ENCODE measurements at regions not wholly inside any gene's neighbourhood (a gene's known extent, or its start where the extent isn't known, plus 50 kb on each side); places are given as distances from the start of the nearest gene placed in this dataset.

DNA sequence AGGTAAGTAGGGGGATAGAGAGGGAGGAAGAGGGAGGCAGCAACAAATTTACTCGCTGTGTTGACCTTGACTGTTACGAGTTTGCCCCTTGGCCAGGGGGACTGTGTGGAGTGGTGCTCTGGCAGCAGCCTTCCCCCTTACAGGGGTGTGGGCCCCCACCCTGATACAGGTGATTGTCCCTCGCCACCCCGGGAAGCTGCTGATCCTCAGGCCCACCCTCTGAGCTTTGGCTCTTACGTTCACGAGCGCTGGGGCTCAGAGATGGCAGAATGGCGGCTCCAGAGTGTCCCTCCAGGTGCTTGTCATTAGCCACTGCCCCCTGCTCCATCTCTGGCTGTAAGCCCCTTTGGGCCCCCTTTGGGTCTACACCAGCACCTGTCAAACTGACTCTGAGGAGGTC, 88.6 kb downstream of the GLI2 start:
- in situ Hi-C loops (cut with HindIII; ENCODE audit: extremely low pct_ligation_motif_present, low pct_unique_long_range_greater_than_20kb) (no loop called here), intact Hi-C loops (cut with micrococcal nuclease; ENCODE audit: unreplicated experiment) (no loop called here)
- no TSS peak for BruUV-seq (replicated peaks)
- CTCF ChIA-PET (ENCODE audit: low intra/inter-chr PET ratio, low total read pairs): no interaction called here
- no peak for TF ChIP-seq U2AF1 (optimal IDR thresholded peaks at IDR 0.05; ENCODE audit: low read depth, low read length)
- no peak for TF ChIP-seq ZNF761 (CRISPR knock-in tag; conservative IDR thresholded peaks at IDR 0.05)
- no peak for TF ChIP-seq ZEB1 (IDR thresholded peaks at IDR 0.05; ENCODE audit: insufficient replicate concordance, low read depth)
- no peak for TF ChIP-seq ZNF775 (CRISPR knock-in tag; IDR thresholded peaks at IDR 0.05; ENCODE audit: borderline replicate concordance)
- TF ChIP-seq, protein P1, sequence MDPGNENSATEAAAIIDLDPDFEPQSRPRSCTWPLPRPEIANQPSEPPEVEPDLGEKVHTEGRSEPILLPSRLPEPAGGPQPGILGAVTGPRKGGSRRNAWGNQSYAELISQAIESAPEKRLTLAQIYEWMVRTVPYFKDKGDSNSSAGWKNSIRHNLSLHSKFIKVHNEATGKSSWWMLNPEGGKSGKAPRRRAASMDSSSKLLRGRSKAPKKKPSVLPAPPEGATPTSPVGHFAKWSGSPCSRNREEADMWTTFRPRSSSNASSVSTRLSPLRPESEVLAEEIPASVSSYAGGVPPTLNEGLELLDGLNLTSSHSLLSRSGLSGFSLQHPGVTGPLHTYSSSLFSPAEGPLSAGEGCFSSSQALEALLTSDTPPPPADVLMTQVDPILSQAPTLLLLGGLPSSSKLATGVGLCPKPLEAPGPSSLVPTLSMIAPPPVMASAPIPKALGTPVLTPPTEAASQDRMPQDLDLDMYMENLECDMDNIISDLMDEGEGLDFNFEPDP (CRISPR knock-in tag; conservative IDR thresholded peaks at IDR 0.05): no peak
- no peak for TF ChIP-seq MTA3 (CRISPR knock-in tag; IDR thresholded peaks at IDR 0.05)
- TF ChIP-seq ZNF510 (CRISPR knock-in tag; IDR thresholded peaks at IDR 0.05; ENCODE audit: low read depth): no peak
- no peak for TF ChIP-seq KLF12 (CRISPR knock-in tag; IDR thresholded peaks at IDR 0.05; ENCODE audit: borderline replicate concordance)
- TF ChIP-seq, protein P2, sequence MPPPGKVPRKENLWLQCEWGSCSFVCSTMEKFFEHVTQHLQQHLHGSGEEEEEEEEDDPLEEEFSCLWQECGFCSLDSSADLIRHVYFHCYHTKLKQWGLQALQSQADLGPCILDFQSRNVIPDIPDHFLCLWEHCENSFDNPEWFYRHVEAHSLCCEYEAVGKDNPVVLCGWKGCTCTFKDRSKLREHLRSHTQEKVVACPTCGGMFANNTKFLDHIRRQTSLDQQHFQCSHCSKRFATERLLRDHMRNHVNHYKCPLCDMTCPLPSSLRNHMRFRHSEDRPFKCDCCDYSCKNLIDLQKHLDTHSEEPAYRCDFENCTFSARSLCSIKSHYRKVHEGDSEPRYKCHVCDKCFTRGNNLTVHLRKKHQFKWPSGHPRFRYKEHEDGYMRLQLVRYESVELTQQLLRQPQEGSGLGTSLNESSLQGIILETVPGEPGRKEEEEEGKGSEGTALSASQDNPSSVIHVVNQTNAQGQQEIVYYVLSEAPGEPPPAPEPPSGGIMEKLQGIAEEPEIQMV (CRISPR knock-in tag; IDR thresholded peaks at IDR 0.05; ENCODE audit: low read depth): no peak
- TF ChIP-seq, protein P3, sequence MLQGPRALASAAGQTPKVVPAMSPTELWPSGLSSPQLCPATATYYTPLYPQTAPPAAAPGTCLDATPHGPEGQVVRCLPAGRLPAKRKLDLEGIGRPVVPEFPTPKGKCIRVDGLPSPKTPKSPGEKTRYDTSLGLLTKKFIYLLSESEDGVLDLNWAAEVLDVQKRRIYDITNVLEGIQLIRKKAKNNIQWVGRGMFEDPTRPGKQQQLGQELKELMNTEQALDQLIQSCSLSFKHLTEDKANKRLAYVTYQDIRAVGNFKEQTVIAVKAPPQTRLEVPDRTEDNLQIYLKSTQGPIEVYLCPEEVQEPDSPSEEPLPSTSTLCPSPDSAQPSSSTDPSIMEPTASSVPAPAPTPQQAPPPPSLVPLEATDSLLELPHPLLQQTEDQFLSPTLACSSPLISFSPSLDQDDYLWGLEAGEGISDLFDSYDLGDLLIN (CRISPR knock-in tag; IDR thresholded peaks at IDR 0.05; ENCODE audit: borderline replicate concordance): no peak
- TF ChIP-seq NCOA5 (CRISPR knock-in tag; IDR thresholded peaks at IDR 0.05): no peak
- no peak for TF ChIP-seq MTF2 (CRISPR knock-in tag; IDR thresholded peaks at IDR 0.05; ENCODE audit: borderline replicate concordance)
- Histone ChIP-seq H3K27ac (ENCODE audit: extremely low read length, insufficient read depth, low read length) (no peak overlapping the region), H3K4me3 (replicated peaks in 1 of 3; ENCODE audit: insufficient read depth in 1 of 3, low read depth in 2 of 3, low read length in 3 of 3) (no peak overlapping the region), H2AFZ (ENCODE audit: low read length) (no peak overlapping the region), H3K4me1 (ENCODE audit: insufficient read depth, low read length) (peaks cover 9% of the 10 kb centered on the region; the same call in 1 of the 2 replicates), H3K27me3 (ENCODE audit: control insufficient read depth in 1 of 2, insufficient read depth in 2 of 2, low read length in 2 of 2) (peaks cover 3 to 97% of the 10 kb centered on the region in 2 experiments; a peak in 4 of 5 replicates), H3K9me3 (ENCODE audit: low read length) (no peaks in the 10 kb centered on the region), H4K20me1 (ENCODE audit: insufficient read depth, low read length) (no peaks in the 10 kb centered on the region; the same call in 1 of the 2 replicates), H3K9ac (ENCODE audit: insufficient read depth, low read depth, low read length) (no peak overlapping the region), H3K36me3 (replicated peaks in 1 of 2; ENCODE audit: control insufficient read depth in 1 of 2, insufficient read depth in 2 of 2, low read length in 2 of 2) (no peaks in the 10 kb centered on the region), H3K79me2 (ENCODE audit: insufficient read depth, low read length) (no peaks in the 10 kb centered on the region), H3K4me2 (ENCODE audit: low read depth, low read length) (no peak overlapping the region)
- POLR2A ChIA-PET: no interaction called here
- FAIRE-seq (no peak), DNase-seq (ENCODE audit: low spot score) (no peak), ATAC-seq (no peak)
- 41% methylated on average over 6 of the region's 8 CpGs for WGBS (ENCODE audit: low lambda C conversion rate)

All from HepG2 (cell line).